Stimulated activated CD8-positive, alpha-beta memory T cell treated with anti-CD3 and anti-CD28 coated beads, Interleukin-15, amount 100 ng/mL, for 48 hours (primary cell): ENCODE measurements at regions not wholly inside any gene's neighbourhood (a gene's known extent, or its start where the extent isn't known, plus 50 kb on each side); places are given as distances from the start of the nearest gene placed in this dataset.
A peak's percentile ranks its signal among the peaks of the same experiment; 100 is the strongest.

Experiments used
- DNase-seq, 2 donors: peaks; one replicate each; pipeline ENCODE4 v3.0.0-alpha.2; 2020; ENCODE audit warnings: low read depth in 2 of 2

- no peak for DNase-seq
These were observed 49.9 kb upstream of the MAFB start for GRCh38 chr20:40738976-40739375.

GRCh38 chr20:40739841-40740240 is 50.8 kb upstream of the MAFB start:
- DNase-seq, result no peak

- peak; percentile 6 to 12 for DNase-seq
These were observed 52.6 kb upstream of the MAFB start for GRCh38 chr20:40741507-40742106.

- DNase-seq, result no peak
These were observed 54.2 kb upstream of the MAFB start for GRCh38 chr20:40743141-40743775.

- no peak for DNase-seq
These were observed 55.2 kb upstream of the MAFB start for GRCh38 chr20:40744072-40744817.

- DNase-seq, result no peak
These were observed 55.8 kb upstream of the MAFB start for GRCh38 chr20:40744818-40745175.

GRCh38 chr20:40746251-40746650 is 57.2 kb upstream of the MAFB start:
- no peak for DNase-seq

- no peak for DNase-seq
These were observed 59.1 kb upstream of the MAFB start for GRCh38 chr20:40748182-40748581.

GRCh38 chr20:40749985-40750506 is 61.0 kb upstream of the MAFB start:
- DNase-seq, result no peak

GRCh38 chr20:40750541-40751035 is 61.6 kb upstream of the MAFB start:
- DNase-seq, result no peak

- no peak for DNase-seq
These were observed 64.4 kb upstream of the MAFB start for GRCh38 chr20:40753472-40753871.

GRCh38 chr20:40754339-40754943 is 65.4 kb upstream of the MAFB start:
- no peak for DNase-seq

GRCh38 chr20:40757087-40757486 is 68.1 kb upstream of the MAFB start:
- no peak for DNase-seq

- DNase-seq, result no peak
These were observed 69.8 kb upstream of the MAFB start for GRCh38 chr20:40758790-40759189.

GRCh38 chr20:40760399-40760798 is 71.4 kb upstream of the MAFB start:
- no peak for DNase-seq

GRCh38 chr20:40763646-40764295 is 74.7 kb upstream of the MAFB start:
- no peak for DNase-seq

- no peak for DNase-seq
These were observed 76.9 kb upstream of the MAFB start for GRCh38 chr20:40765814-40766480.

GRCh38 chr20:40766790-40767614 is 78.0 kb upstream of the MAFB start:
- DNase-seq, result no peak

GRCh38 chr20:40767615-40767924 is 78.5 kb upstream of the MAFB start:
- no peak for DNase-seq

- DNase-seq, result no peak
These were observed 79.1 kb upstream of the MAFB start for GRCh38 chr20:40768105-40768504.
